Uterus (tissue), 2 donors: ENCODE measurements at regions not wholly inside any gene's neighbourhood (a gene's known extent, or its start where the extent isn't known, plus 50 kb on each side); places are given as distances from the start of the nearest gene placed in this dataset.

Experiments used
- POLR2A ChIP-seq, 2 donors: fragments of 450-650 bp; IDR thresholded peaks; one replicate each; pipeline ENCODE4 v1.6.1; 2016; ENCODE audit warnings: antibody characterized with exemption in 2 of 2, mild to moderate bottlenecking in 1 of 2, moderate library complexity in 1 of 2
- TF ChIP-seq, protein P1 (sequence below), 4 experiments: fragments of 200-600 bp in 2 of 4; fragments of 450-650 bp in 2 of 4; sonication (generic) in 2 of 4; IDR thresholded peaks; one replicate each; pipeline ENCODE4 v1.5.1; 2016 to 2019; ENCODE audit warnings: antibody characterized with exemption in 4 of 4, mild to moderate bottlenecking in 2 of 4, moderate library complexity in 1 of 4

- TF ChIP-seq, protein P1, sequence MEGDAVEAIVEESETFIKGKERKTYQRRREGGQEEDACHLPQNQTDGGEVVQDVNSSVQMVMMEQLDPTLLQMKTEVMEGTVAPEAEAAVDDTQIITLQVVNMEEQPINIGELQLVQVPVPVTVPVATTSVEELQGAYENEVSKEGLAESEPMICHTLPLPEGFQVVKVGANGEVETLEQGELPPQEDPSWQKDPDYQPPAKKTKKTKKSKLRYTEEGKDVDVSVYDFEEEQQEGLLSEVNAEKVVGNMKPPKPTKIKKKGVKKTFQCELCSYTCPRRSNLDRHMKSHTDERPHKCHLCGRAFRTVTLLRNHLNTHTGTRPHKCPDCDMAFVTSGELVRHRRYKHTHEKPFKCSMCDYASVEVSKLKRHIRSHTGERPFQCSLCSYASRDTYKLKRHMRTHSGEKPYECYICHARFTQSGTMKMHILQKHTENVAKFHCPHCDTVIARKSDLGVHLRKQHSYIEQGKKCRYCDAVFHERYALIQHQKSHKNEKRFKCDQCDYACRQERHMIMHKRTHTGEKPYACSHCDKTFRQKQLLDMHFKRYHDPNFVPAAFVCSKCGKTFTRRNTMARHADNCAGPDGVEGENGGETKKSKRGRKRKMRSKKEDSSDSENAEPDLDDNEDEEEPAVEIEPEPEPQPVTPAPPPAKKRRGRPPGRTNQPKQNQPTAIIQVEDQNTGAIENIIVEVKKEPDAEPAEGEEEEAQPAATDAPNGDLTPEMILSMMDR (IDR thresholded peaks at IDR 0.05): no peak
- TF ChIP-seq POLR2A (IDR thresholded peaks at IDR 0.05): no peak
Measured at GRCh38 chr1:191490303-191490702, 668.0 kb upstream of the RGS18 start.
